ENCODE measurements at regions not wholly inside any gene's neighbourhood (a gene's known extent, or its start where the extent isn't known, plus 50 kb on each side); places are given as distances from the start of the nearest gene placed in this dataset.

DNA sequence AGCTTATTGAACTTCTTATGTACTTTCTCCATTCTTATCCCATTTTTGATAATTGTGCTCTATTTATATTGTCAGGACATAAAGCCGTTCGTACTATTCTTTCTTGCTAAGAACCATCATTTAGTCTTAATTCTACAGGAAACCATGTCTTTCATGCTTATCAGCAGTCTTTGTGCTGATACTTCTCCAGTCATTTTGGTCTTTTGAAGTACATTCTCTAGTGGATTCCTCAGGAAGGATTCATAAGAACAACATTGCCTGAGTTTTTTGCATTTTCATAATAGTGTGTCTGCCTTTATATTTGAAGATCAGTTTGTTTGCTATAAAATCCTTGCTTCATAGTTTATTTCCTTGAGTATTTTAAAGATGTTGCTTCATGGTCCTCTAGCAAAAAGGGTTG, 126.6 kb upstream of the NEO1 start:
- TF ChIP-seq SP1 (IDR thresholded peaks at IDR 0.05) (no peak), TARDBP (IDR thresholded peaks at IDR 0.05) (no peak), SUZ12 (IDR thresholded peaks at IDR 0.05) (no peak), FOXA1 (IDR thresholded peaks at IDR 0.05) (no peak), PKNOX1 (IDR thresholded peaks at IDR 0.05) (no peak), FOXM1 (IDR thresholded peaks at IDR 0.05; ENCODE audit: borderline replicate concordance) (no peak), L3MBTL2 (conservative IDR thresholded peaks at IDR 0.05) (no peak), BHLHE40 (IDR thresholded peaks at IDR 0.05; ENCODE audit: borderline replicate concordance) (no peak), FOXK2 (IDR thresholded peaks at IDR 0.05) (no peak), ELF4 (IDR thresholded peaks at IDR 0.05) (no peak), ARNT (IDR thresholded peaks at IDR 0.05) (no peak), LEF1 (IDR thresholded peaks at IDR 0.05; ENCODE audit: borderline replicate concordance) (no peak), ZNF384 (IDR thresholded peaks at IDR 0.05) (no peak), NFRKB (IDR thresholded peaks at IDR 0.05) (no peak)

Data from HEK293T (cell line).